Colonic mucosa (tissue), 4 donors: ENCODE measurements at regions not wholly inside any gene's neighbourhood (a gene's known extent, or its start where the extent isn't known, plus 50 kb on each side); places are given as distances from the start of the nearest gene placed in this dataset.

Source experiments
- DNase-seq: peaks from one replicate; pipeline ENCODE4 v3.0.0-alpha.2; 2020
- H3K27ac ChIP-seq: fragments of 200-600 bp; one replicate; pipeline ENCODE4 v1.8.0; 2021
- H3K27me3 ChIP-seq: fragments of 200-600 bp; one replicate; pipeline ENCODE4 v1.8.0; 2021
- H3K36me3 ChIP-seq: fragments of 200-600 bp; one replicate; pipeline ENCODE4 v1.8.0; 2021
- H3K4me1 ChIP-seq: fragments of 200-600 bp; one replicate; pipeline ENCODE4 v1.8.0; 2021; ENCODE audit warnings: mild to moderate bottlenecking
- H3K4me3 ChIP-seq: fragments of 200-600 bp; one replicate; pipeline ENCODE4 v1.8.0; 2021
- H3K9ac ChIP-seq, 2 donors: one replicate each; pipeline ENCODE4 v1.7.0; 2013; ENCODE audit warnings: control low read depth in 2 of 2, low read depth in 2 of 2, low read length in 2 of 2
- H3K9me3 ChIP-seq: fragments of 200-600 bp; one replicate; pipeline ENCODE4 v1.8.0; 2021
- intact Hi-C: fragments of 100-400 bp; cut with DNase I; formaldehyde crosslinking; loops from one replicate; pipeline ENCODE4 v1.14.1; 2022
- TF ChIP-seq, protein P1 (sequence below): fragments of 200-600 bp; IDR thresholded peaks from one replicate; pipeline ENCODE4 v1.8.0; 2022; ENCODE audit warnings: antibody characterized with exemption, mild to moderate bottlenecking
- donor health status: healthy.
- donor health status: DM: no; HTN: no; CAD: no.
- donor health status: DM: no; HTN: no; CAD: no.

DNA sequence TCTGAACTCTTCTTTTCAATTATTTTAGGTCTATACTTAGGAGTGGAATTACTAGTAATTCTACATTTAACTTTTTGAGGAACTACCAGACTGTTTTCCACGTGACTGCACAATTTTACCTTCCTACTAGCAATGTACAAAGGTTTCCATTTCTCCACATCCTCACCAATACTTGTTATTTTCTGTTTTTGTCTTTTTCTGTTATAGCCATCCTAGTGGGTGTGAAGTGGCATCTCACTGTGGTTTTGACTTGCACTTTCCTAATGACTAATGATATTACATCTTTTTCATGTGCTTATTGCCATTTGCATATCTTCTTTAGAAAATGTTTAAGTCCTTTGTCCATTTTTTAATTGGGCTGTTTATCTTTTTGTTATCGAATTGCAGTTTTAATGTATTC lies 136.9 kb upstream of the EGFLAM start:
- intact Hi-C loops = no loop called here
- TF ChIP-seq, protein P1, sequence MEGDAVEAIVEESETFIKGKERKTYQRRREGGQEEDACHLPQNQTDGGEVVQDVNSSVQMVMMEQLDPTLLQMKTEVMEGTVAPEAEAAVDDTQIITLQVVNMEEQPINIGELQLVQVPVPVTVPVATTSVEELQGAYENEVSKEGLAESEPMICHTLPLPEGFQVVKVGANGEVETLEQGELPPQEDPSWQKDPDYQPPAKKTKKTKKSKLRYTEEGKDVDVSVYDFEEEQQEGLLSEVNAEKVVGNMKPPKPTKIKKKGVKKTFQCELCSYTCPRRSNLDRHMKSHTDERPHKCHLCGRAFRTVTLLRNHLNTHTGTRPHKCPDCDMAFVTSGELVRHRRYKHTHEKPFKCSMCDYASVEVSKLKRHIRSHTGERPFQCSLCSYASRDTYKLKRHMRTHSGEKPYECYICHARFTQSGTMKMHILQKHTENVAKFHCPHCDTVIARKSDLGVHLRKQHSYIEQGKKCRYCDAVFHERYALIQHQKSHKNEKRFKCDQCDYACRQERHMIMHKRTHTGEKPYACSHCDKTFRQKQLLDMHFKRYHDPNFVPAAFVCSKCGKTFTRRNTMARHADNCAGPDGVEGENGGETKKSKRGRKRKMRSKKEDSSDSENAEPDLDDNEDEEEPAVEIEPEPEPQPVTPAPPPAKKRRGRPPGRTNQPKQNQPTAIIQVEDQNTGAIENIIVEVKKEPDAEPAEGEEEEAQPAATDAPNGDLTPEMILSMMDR = no peak
- H3K9me3 ChIP-seq = no peaks in the 10 kb centered on the region
- H3K9ac ChIP-seq = no peak overlapping the region
- no peak overlapping the region for H3K4me3 ChIP-seq
- H3K4me1 ChIP-seq = no peaks in the 10 kb centered on the region
- no peak for DNase-seq
- H3K27ac ChIP-seq = no peak overlapping the region
- H3K36me3 ChIP-seq = no peaks in the 10 kb centered on the region
- H3K27me3 ChIP-seq = no peaks in the 10 kb centered on the region

DNA sequence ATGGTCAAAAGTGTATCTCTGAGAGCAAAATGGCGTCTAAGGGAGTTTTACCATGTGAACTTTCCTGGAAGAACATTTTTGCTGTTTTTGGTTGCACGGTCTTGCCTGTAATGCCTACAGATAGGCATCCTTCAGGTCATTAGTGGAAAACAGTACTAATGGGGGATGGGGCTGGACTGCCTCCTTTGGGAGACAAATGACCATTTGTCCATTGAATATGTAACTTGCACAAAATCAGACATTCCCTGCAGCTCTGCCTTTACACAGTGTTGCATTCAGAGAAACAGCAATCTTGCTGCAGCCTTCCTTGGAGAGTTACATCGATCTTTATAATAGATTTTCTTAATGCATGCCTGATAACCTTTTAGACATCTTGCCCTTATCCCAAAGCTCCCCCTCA lies 138.5 kb upstream of the EGFLAM start:
- TF ChIP-seq, protein P1 = no peak
- H3K27me3 ChIP-seq = no peaks in the 10 kb centered on the region
- H3K27ac ChIP-seq = no peak overlapping the region
- no peaks in the 10 kb centered on the region for H3K4me1 ChIP-seq
- no peak for DNase-seq
- H3K36me3 ChIP-seq = no peaks in the 10 kb centered on the region
- no peak overlapping the region for H3K9ac ChIP-seq
- H3K9me3 ChIP-seq = no peaks in the 10 kb centered on the region
- intact Hi-C loops = no loop called here
- H3K4me3 ChIP-seq = no peak overlapping the region

DNA sequence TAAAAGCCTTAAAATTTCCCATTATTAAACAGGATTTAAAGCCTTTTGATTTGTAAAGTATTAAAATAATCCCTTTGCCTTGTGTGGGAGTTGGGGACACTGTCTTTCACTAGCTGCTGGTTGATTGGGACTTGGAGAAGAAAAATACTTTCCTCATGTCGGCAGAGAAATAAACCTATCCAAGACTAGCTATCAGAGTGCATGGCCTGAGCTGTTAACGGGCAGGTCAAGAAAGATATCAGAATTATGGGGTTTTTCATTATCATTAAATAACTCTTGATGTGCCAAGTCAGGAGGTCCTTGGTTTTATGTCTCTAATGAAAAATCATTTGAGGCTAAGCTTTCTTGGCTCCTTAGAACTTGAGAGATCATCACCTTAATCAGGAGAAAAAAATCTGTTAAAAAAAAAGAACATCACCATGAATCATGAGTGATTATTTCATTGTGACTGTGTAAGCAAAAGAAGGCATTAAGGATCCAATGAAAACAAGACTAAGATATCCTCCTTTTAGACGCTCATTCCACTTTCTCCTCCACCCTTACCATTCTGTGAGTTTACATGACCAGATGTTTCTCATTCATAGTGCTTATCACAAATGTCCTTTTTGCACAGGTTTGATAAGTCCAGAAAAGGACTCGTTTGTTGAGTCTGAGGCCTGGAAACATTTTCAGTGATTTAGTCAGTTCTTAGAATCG lies 140.4 kb upstream of the EGFLAM start:
- Histone ChIP-seq H3K4me1 (no peaks in the 10 kb centered on the region), H3K27me3 (no peaks in the 10 kb centered on the region), H3K9me3 (no peaks in the 10 kb centered on the region), H3K9ac (no peak overlapping the region), H3K27ac (no peak overlapping the region), H3K36me3 (no peaks in the 10 kb centered on the region), H3K4me3 (no peak overlapping the region)
- intact Hi-C loops = no loop called here
- no peak for DNase-seq
- TF ChIP-seq, protein P1 = no peak

DNA sequence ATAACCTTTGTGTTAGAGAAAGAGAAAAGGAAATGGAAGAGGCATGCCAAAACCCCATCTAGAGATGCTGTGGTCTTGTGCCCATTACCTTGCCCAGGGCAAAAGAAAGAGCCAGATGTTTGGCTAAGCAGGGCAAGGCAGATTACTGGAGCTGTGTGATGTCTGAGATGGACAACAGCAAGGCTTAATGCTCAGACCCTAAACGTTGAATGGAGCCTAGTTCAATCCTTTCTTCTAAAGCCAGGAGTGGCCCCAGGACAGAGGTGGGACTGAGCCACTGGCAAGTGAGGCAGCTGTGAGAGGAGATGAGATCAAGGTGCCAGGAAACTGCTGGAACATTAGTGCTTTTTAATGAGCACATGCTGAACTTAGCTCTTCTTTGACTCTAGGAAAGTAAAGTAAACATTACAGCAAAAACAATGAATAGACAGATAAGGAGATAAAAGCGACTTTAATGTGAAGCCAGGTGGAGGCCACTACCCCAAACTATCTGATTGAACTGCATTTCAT lies 143.0 kb upstream of the EGFLAM start:
- Histone ChIP-seq H3K27ac (no peak overlapping the region), H3K36me3 (no peaks in the 10 kb centered on the region), H3K4me3 (no peak overlapping the region), H3K27me3 (no peaks in the 10 kb centered on the region), H3K9ac (no peak overlapping the region), H3K4me1 (no peaks in the 10 kb centered on the region), H3K9me3 (no peaks in the 10 kb centered on the region)
- no peak for DNase-seq
- TF ChIP-seq, protein P1 = no peak
- intact Hi-C loops = no loop called here

DNA sequence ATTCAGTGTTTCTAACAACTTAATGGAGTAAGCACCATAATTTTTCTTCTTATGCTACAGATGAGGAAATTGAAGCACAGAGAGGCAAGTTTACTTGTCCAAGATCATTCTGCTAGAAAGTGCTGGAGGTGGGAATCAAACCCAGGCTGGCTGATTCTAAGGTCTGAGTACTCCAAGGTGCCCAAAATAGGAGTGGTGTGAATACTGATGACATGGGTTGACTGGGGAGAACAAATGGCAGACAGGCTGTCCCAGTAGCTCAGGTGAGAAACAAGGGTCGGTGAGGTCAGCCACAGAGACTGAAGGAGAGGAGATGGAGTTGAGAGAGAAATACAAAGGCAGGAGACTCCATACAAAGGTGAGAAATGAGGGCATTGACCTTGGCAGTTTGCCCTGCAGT lies 144.5 kb upstream of the EGFLAM start:
- Histone ChIP-seq H3K27me3 (no peaks in the 10 kb centered on the region), H3K27ac (no peak overlapping the region), H3K36me3 (no peaks in the 10 kb centered on the region), H3K9me3 (no peaks in the 10 kb centered on the region), H3K4me1 (no peaks in the 10 kb centered on the region), H3K9ac (no peak overlapping the region), H3K4me3 (no peak overlapping the region)
- TF ChIP-seq, protein P1 = no peak
- intact Hi-C loops = no loop called here
- DNase-seq = no peak
